ENCODE measurements at regions not wholly inside any gene's neighbourhood (a gene's known extent, or its start where the extent isn't known, plus 50 kb on each side); places are given as distances from the start of the nearest gene placed in this dataset.

DNA sequence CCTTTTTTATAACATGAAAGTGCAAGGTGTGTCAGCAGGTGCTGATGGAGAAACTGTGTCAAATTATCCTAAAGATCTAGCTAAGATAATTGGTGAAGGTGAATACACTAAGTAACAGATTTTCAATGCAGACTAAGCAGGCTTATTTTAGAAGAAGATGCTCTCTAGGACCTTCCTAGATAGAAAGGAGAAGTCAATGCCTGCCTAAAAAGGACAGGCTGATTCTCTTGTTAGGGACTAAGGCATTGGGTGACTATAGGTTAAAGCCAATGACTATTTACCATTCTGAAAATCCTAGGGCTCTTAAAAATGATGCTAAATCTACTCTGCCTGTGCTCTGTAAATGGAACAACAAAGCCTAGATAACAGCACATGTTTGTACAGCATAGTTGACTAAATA lies 1682.4 kb downstream of the MAT2B start:
- Histone ChIP-seq H3K36me3 (ENCODE audit: low read depth) (no peaks in the 10 kb centered on the region), H3K27ac (ENCODE audit: poor library complexity, severe bottlenecking) (no peak overlapping the region), H3K27me3 (ENCODE audit: insufficient read depth, poor library complexity, severe bottlenecking) (no peaks in the 10 kb centered on the region), H3K9me3 (ENCODE audit: severe bottlenecking) (peaks cover 4% of the 10 kb centered on the region), H3K4me1 (ENCODE audit: insufficient read depth, poor library complexity, severe bottlenecking) (no peaks in the 10 kb centered on the region), H3K4me3 (ENCODE audit: severe bottlenecking) (no peak overlapping the region)
- ATAC-seq (ENCODE audit: low read depth) (no peak), DNase-seq (ENCODE audit: low spot score) (no peak)
- TF ChIP-seq, protein P1, sequence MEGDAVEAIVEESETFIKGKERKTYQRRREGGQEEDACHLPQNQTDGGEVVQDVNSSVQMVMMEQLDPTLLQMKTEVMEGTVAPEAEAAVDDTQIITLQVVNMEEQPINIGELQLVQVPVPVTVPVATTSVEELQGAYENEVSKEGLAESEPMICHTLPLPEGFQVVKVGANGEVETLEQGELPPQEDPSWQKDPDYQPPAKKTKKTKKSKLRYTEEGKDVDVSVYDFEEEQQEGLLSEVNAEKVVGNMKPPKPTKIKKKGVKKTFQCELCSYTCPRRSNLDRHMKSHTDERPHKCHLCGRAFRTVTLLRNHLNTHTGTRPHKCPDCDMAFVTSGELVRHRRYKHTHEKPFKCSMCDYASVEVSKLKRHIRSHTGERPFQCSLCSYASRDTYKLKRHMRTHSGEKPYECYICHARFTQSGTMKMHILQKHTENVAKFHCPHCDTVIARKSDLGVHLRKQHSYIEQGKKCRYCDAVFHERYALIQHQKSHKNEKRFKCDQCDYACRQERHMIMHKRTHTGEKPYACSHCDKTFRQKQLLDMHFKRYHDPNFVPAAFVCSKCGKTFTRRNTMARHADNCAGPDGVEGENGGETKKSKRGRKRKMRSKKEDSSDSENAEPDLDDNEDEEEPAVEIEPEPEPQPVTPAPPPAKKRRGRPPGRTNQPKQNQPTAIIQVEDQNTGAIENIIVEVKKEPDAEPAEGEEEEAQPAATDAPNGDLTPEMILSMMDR (IDR thresholded peaks at IDR 0.05; ENCODE audit: poor library complexity, severe bottlenecking): no peak

GRCh38 chr5:165188556-165189175 lies 1683.2 kb downstream of the MAT2B start:
- no peak overlapping the region for H3K4me3 ChIP-seq (ENCODE audit: severe bottlenecking)
- TF ChIP-seq, protein P1 (IDR thresholded peaks at IDR 0.05; ENCODE audit: poor library complexity, severe bottlenecking): no peak
- H3K36me3 ChIP-seq (ENCODE audit: low read depth): no peaks in the 10 kb centered on the region
- ATAC-seq (ENCODE audit: low read depth): no peak
- peaks cover 4% of the 10 kb centered on the region for H3K9me3 ChIP-seq (ENCODE audit: severe bottlenecking)
- no peaks in the 10 kb centered on the region for H3K4me1 ChIP-seq (ENCODE audit: insufficient read depth, poor library complexity, severe bottlenecking)
- DNase-seq (ENCODE audit: low spot score): no peak
- H3K27me3 ChIP-seq (ENCODE audit: insufficient read depth, poor library complexity, severe bottlenecking): peaks cover 4% of the 10 kb centered on the region
- H3K27ac ChIP-seq (ENCODE audit: poor library complexity, severe bottlenecking): no peak overlapping the region

DNA sequence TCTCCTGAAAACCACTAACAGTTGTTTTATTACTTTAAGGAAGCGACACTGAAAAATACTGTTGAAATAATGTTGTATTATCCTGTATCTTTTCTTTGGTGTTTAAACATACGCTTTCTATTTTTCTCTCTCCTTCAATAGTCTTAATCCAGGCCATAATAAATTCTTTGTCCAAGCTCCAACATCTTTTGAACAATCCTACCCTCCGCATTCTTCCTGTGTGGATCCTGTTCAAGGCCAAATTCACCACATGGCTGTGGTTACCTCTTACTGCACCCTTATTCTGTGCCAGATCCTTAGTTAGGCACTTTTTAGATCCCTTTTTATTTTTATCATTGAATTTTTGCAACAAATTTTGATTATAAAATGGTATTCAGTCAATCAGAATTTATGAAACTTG lies 1691.5 kb downstream of the MAT2B start:
- Histone ChIP-seq H3K4me3 (ENCODE audit: severe bottlenecking) (no peak overlapping the region), H3K27me3 (ENCODE audit: insufficient read depth, poor library complexity, severe bottlenecking) (peaks cover 14% of the 10 kb centered on the region), H3K27ac (ENCODE audit: poor library complexity, severe bottlenecking) (no peak overlapping the region), H3K4me1 (ENCODE audit: insufficient read depth, poor library complexity, severe bottlenecking) (no peaks in the 10 kb centered on the region), H3K36me3 (ENCODE audit: low read depth) (no peaks in the 10 kb centered on the region), H3K9me3 (ENCODE audit: severe bottlenecking) (no peaks in the 10 kb centered on the region)
- TF ChIP-seq, protein P1 (IDR thresholded peaks at IDR 0.05; ENCODE audit: poor library complexity, severe bottlenecking): no peak
- ATAC-seq (ENCODE audit: low read depth): no peak
- no peak for DNase-seq (ENCODE audit: low spot score)

GRCh38 chr5:165201369-165201768 lies 1696.0 kb downstream of the MAT2B start:
- TF ChIP-seq, protein P1 (IDR thresholded peaks at IDR 0.05; ENCODE audit: poor library complexity, severe bottlenecking): no peak
- no peaks in the 10 kb centered on the region for H3K36me3 ChIP-seq (ENCODE audit: low read depth)
- ATAC-seq (ENCODE audit: low read depth) (0 out of 3 replicates have a peak, but pooled peaks have one; percentile 14), DNase-seq (ENCODE audit: low spot score) (no peak)
- no peak overlapping the region for H3K4me3 ChIP-seq (ENCODE audit: severe bottlenecking)
- peaks cover 7% of the 10 kb centered on the region for H3K27me3 ChIP-seq (ENCODE audit: insufficient read depth, poor library complexity, severe bottlenecking)
- no peaks in the 10 kb centered on the region for H3K4me1 ChIP-seq (ENCODE audit: insufficient read depth, poor library complexity, severe bottlenecking)
- no peak overlapping the region for H3K27ac ChIP-seq (ENCODE audit: poor library complexity, severe bottlenecking)
- no peaks in the 10 kb centered on the region for H3K9me3 ChIP-seq (ENCODE audit: severe bottlenecking)

- Histone ChIP-seq H3K4me3 (ENCODE audit: severe bottlenecking) (no peak overlapping the region), H3K4me1 (ENCODE audit: insufficient read depth, poor library complexity, severe bottlenecking) (no peaks in the 10 kb centered on the region), H3K27ac (ENCODE audit: poor library complexity, severe bottlenecking) (no peak overlapping the region), H3K9me3 (ENCODE audit: severe bottlenecking) (no peaks in the 10 kb centered on the region), H3K36me3 (ENCODE audit: low read depth) (no peaks in the 10 kb centered on the region), H3K27me3 (ENCODE audit: insufficient read depth, poor library complexity, severe bottlenecking) (peaks cover 7% of the 10 kb centered on the region)
- TF ChIP-seq, protein P1 (IDR thresholded peaks at IDR 0.05; ENCODE audit: poor library complexity, severe bottlenecking): no peak
- DNase-seq (ENCODE audit: low spot score) (no peak), ATAC-seq (ENCODE audit: low read depth) (peak; percentile 31; the same call in 1 of the 3 replicates)
Observed at GRCh38 chr5:165201771-165202518, 1696.5 kb downstream of the MAT2B start.
